Vagina (tissue), 2 donors: ENCODE measurements at regions not wholly inside any gene's neighbourhood (a gene's known extent, or its start where the extent isn't known, plus 50 kb on each side); places are given as distances from the start of the nearest gene placed in this dataset.

Source experiments
- DNase-seq, 2 donors: peaks; one replicate each; pipeline ENCODE4 v3.0.0-alpha.2; 2017; ENCODE audit errors: extremely low spot score in 2 of 2
- H3K27ac ChIP-seq: fragments of 200-600 bp; sonication (generic); one replicate; pipeline ENCODE4 v1.5.1; 2019
- H3K27me3 ChIP-seq: fragments of 200-600 bp; sonication (generic); one replicate; pipeline ENCODE4 v1.5.1; 2019
- H3K36me3 ChIP-seq, 2 donors: fragments of 200-600 bp; sonication (generic); one replicate each; pipeline ENCODE4 v1.5.1; 2017 to 2019
- H3K4me1 ChIP-seq: fragments of 200-600 bp; sonication (generic); one replicate; pipeline ENCODE4 v1.5.1; 2019
- H3K4me3 ChIP-seq, 2 donors: fragments of 200-600 bp; sonication (generic); 1 replicate in 1 of 2; 2 replicates in 1 of 2; pipeline ENCODE4 v1.5.1; 2016 to 2019
- H3K9me3 ChIP-seq: fragments of 200-600 bp; sonication (generic); one replicate; pipeline ENCODE4 v1.5.1; 2019
- POLR2A ChIP-seq, 2 donors: fragments of 450-650 bp; IDR thresholded peaks; one replicate each; pipeline ENCODE4 v1.6.1; 2017; ENCODE audit warnings: antibody characterized with exemption in 2 of 2, mild to moderate bottlenecking in 2 of 2, moderate library complexity in 2 of 2
- POLR2AphosphoS5 ChIP-seq, 2 donors: sonication (generic); formaldehyde crosslinking; IDR thresholded peaks; one replicate each; pipeline ENCODE4 v1.9.0; 2017; ENCODE audit warnings: antibody characterized with exemption in 2 of 2, mild to moderate bottlenecking in 2 of 2, low read depth in 1 of 2; ENCODE audit not compliant: insufficient read depth in 1 of 2
- intact Hi-C: fragments of 100-400 bp; cut with DNase I; formaldehyde crosslinking; loops from one replicate; pipeline ENCODE4 v1.15.1; 2023
- TF ChIP-seq, protein P1 (sequence below), 3 experiments: fragments of 450-650 bp in 2 of 3; fragments of 200-600 bp in 1 of 3; sonication (generic) in 1 of 3; IDR thresholded peaks; one replicate each; pipeline ENCODE4 v1.5.1; 2017 to 2019; ENCODE audit warnings: antibody characterized with exemption in 3 of 3, mild to moderate bottlenecking in 2 of 3, moderate library complexity in 2 of 3

DNA sequence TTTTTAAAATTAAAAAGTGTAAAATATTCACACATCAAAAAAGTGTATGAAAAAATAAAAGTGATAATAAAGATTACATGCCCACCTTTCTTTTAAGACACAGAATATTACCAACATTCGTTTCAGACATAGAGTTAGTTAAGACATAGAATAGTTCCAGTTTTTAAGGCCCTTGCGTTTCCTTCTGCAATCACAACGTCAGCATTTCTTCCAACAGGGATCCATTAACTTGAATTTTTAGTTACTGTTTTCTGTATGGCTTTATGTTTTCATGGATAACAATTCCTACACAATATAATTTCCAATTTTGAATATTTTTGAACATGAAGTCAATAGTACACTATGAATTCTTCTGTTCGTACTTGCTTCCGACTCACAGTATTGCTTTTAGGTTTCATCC lies 170.8 kb upstream of the C11orf87 start:
- Histone ChIP-seq H3K4me3 (no peak overlapping the region), H3K27me3 (no peaks in the 10 kb centered on the region), H3K4me1 (peaks cover 7% of the 10 kb centered on the region), H3K36me3 (no peaks in the 10 kb centered on the region), H3K27ac (no peak overlapping the region), H3K9me3 (no peaks in the 10 kb centered on the region)
- no peak for DNase-seq
- TF ChIP-seq POLR2A (IDR thresholded peaks at IDR 0.05) (no peak), POLR2AphosphoS5 (IDR thresholded peaks at IDR 0.05; ENCODE audit: insufficient read depth in 1 of 2, low read depth in 1 of 2) (no peak)
- TF ChIP-seq, protein P1, sequence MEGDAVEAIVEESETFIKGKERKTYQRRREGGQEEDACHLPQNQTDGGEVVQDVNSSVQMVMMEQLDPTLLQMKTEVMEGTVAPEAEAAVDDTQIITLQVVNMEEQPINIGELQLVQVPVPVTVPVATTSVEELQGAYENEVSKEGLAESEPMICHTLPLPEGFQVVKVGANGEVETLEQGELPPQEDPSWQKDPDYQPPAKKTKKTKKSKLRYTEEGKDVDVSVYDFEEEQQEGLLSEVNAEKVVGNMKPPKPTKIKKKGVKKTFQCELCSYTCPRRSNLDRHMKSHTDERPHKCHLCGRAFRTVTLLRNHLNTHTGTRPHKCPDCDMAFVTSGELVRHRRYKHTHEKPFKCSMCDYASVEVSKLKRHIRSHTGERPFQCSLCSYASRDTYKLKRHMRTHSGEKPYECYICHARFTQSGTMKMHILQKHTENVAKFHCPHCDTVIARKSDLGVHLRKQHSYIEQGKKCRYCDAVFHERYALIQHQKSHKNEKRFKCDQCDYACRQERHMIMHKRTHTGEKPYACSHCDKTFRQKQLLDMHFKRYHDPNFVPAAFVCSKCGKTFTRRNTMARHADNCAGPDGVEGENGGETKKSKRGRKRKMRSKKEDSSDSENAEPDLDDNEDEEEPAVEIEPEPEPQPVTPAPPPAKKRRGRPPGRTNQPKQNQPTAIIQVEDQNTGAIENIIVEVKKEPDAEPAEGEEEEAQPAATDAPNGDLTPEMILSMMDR (IDR thresholded peaks at IDR 0.05), result no peak
- intact Hi-C loops, result no loop called here

DNA sequence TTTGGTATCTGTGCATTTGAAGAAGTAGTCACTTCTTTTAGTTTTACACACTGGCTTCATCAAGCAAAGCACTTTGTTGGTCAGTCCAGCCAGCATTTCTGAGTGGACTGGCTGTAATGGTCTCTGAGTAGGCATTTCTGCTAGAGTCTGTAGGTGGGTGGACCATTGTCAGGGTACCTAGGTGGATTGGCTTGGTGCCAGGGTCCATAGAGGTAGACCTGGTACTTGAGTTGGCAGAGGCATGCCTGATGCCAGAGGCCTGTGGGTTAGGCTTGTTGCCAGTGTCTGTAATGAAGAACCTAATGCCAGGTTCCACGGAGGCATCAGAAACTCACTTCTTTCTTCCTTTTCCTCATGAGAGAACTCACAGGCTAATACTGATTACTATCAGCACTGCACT lies 157.9 kb upstream of the C11orf87 start:
- intact Hi-C loops, result no loop called here
- TF ChIP-seq POLR2AphosphoS5 (IDR thresholded peaks at IDR 0.05; ENCODE audit: insufficient read depth in 1 of 2, low read depth in 1 of 2) (no peak), POLR2A (IDR thresholded peaks at IDR 0.05) (no peak)
- TF ChIP-seq, protein P1 (IDR thresholded peaks at IDR 0.05), result no peak
- no peak for DNase-seq
- Histone ChIP-seq H3K4me3 (no peak overlapping the region), H3K27ac (no peak overlapping the region), H3K4me1 (no peaks in the 10 kb centered on the region), H3K36me3 (no peaks in the 10 kb centered on the region), H3K27me3 (no peaks in the 10 kb centered on the region), H3K9me3 (peaks cover 10% of the 10 kb centered on the region)

DNA sequence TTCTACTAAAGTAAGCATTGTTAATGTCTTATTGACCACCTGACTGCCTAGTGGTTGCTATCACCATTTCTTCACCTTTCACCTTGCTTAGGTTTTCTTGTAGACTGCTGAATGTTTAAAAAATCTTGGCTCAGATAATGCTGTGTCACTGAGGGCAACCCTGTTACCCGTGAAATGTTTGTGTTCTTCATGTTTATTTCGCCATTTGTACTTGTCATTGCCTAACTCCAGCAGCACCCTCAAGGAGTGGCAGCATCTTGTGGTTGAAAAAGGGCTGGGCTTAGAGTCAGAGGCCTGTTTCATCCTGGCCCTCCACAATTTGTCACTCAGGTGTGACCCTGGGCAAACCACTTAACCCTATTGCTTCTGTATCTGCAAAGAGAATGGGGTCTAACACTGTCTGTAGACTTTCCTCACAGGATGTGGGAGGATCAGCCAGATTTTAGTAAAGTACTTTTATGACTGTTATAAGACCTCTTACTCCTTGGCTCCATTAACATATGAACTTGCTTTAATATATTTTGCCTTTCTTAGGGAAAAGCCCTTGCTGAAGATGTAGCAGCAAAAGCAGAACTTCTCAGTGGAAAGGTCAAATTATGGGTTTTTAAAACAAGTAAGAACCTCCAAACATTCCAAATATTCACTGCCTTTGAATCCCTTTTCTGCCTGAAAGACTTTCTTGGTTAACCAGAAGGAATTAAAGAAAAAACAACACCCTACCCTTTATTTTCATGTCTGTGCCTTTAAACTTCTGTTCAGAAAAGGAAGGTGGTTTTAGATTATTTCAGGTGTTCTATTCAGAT lies 154.5 kb upstream of the C11orf87 start:
- Histone ChIP-seq H3K27ac (no peak overlapping the region), H3K4me3 (no peak overlapping the region), H3K9me3 (peaks cover 9% of the 10 kb centered on the region), H3K27me3 (no peaks in the 10 kb centered on the region), H3K4me1 (no peaks in the 10 kb centered on the region), H3K36me3 (no peaks in the 10 kb centered on the region)
- DNase-seq, result no peak
- intact Hi-C loops, result no loop called here
- no peak for TF ChIP-seq POLR2A (IDR thresholded peaks at IDR 0.05)
- TF ChIP-seq, protein P1 (IDR thresholded peaks at IDR 0.05), result no peak
- peak in 1 of 2 donors; percentile 27 for TF ChIP-seq POLR2AphosphoS5 (IDR thresholded peaks at IDR 0.05; ENCODE audit: insufficient read depth in 1 of 2, low read depth in 1 of 2)

DNA sequence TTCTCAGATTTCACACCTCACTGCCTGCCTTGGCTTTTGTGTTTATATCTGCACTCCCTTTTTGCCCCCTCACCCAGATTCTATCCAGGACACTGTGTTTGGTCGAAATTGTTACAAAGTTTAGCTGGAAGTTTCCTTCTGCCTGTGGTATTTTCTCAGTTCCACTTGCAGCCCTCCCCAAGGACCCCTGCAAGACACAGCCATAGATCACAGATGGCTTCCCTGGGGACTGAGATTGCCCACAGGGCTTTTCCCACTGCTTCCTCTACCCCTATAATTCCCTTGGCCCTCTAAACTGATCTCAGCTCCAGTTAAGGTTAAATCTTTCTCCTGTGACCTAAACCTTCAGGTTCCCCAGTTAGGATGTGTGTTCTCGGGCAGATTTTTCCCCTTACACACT lies 146.1 kb upstream of the C11orf87 start:
- DNase-seq, result no peak
- no peaks in the 10 kb centered on the region for H3K4me1 ChIP-seq
- no peaks in the 10 kb centered on the region for H3K27me3 ChIP-seq
- no peak overlapping the region for H3K4me3 ChIP-seq
- TF ChIP-seq POLR2A (IDR thresholded peaks at IDR 0.05), result no peak
- TF ChIP-seq, protein P1 (IDR thresholded peaks at IDR 0.05), result no peak
- TF ChIP-seq POLR2AphosphoS5 (IDR thresholded peaks at IDR 0.05; ENCODE audit: insufficient read depth in 1 of 2, low read depth in 1 of 2), result no peak
- H3K36me3 ChIP-seq, result no peaks in the 10 kb centered on the region
- no peaks in the 10 kb centered on the region for H3K9me3 ChIP-seq
- intact Hi-C loops, result no loop called here
- H3K27ac ChIP-seq, result no peak overlapping the region

DNA sequence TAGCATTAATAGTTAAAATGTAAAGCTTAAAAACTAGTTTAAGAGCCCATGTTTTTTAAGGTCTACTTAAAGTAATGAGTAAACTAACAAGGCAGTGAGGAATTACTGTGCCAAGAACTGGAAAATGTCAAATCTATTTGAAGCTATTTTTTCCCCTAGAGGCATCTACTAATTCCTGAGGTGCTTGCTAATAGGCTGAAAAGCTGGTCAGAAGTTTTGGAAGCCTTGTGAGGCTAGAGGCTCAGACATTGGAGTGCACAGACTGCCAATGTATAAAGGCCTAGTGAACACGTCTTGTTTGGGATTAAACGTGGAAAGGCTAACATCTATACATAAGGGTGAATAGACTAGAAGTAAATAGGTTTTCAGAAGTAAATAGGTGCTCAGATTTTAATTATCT lies 136.5 kb upstream of the C11orf87 start:
- Histone ChIP-seq H3K36me3 (no peaks in the 10 kb centered on the region), H3K27ac (no peak overlapping the region), H3K27me3 (no peaks in the 10 kb centered on the region), H3K4me3 (no peak overlapping the region), H3K9me3 (no peaks in the 10 kb centered on the region), H3K4me1 (no peaks in the 10 kb centered on the region)
- TF ChIP-seq POLR2A (IDR thresholded peaks at IDR 0.05), result no peak
- no peak for TF ChIP-seq POLR2AphosphoS5 (IDR thresholded peaks at IDR 0.05; ENCODE audit: insufficient read depth in 1 of 2, low read depth in 1 of 2)
- TF ChIP-seq, protein P1 (IDR thresholded peaks at IDR 0.05), result no peak
- intact Hi-C loops, result no loop called here
- DNase-seq, result no peak
